GM21717 (cell line): ENCODE measurements at regions not wholly inside any gene's neighbourhood (a gene's known extent, or its start where the extent isn't known, plus 50 kb on each side); places are given as distances from the start of the nearest gene placed in this dataset.

ENCODE experiments used
- ATAC-seq: cut with Tn5 transposase; IDR thresholded peaks from one replicate; pipeline ENCODE4 v1.9.1; 2021; ENCODE audit warnings: mild to moderate bottlenecking, moderate library complexity; ENCODE audit not compliant: unreplicated experiment

DNA sequence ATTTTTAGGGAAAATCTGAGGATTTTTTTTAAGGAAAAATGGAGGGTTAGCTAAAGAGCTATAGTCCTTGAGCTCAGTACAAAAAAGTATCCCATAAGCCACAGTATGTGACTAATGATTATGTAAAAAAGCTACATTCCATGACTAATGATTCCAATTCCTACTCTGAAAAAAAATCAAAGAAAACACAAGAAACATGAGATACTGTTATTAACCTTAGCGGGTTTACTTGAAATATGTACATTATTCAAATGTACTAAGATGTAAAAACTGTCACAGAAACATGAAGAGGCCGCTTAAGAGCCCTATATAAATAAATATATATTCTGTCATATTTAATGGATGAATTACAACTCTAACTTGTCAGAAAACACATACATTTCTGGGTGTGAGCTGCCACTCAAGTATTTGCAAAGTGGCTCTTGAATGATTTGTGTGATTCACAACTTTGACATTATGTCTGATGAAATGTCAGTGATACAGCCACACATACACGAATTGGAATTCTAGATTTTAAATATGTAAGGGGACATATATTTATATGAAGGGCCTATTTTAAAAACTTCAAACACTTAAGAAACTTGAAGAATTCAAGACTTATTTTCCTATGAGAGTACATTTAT, 518.7 kb upstream of the SUCLG2 start:
- ATAC-seq: no peak

GRCh38 chr3:68172039-68172438, 517.6 kb upstream of the SUCLG2 start:
- no peak for ATAC-seq

- no peak for ATAC-seq
Observed at GRCh38 chr3:68163968-68164367, 509.6 kb upstream of the SUCLG2 start.

GRCh38 chr3:68163062-68163461, 508.6 kb upstream of the SUCLG2 start:
- no peak for ATAC-seq

- no peak for ATAC-seq
Observed at GRCh38 chr3:68162644-68163043, 508.2 kb upstream of the SUCLG2 start.

- no peak for ATAC-seq
Observed at GRCh38 chr3:68151359-68151758, 496.9 kb upstream of the SUCLG2 start.

- ATAC-seq: no peak
Observed at GRCh38 chr3:68148447-68148846, 494.0 kb upstream of the SUCLG2 start.

GRCh38 chr3:68142441-68142840, 488.0 kb upstream of the SUCLG2 start:
- no peak for ATAC-seq

- no peak for ATAC-seq
Observed at GRCh38 chr3:68139897-68140296, 485.5 kb upstream of the SUCLG2 start.

DNA sequence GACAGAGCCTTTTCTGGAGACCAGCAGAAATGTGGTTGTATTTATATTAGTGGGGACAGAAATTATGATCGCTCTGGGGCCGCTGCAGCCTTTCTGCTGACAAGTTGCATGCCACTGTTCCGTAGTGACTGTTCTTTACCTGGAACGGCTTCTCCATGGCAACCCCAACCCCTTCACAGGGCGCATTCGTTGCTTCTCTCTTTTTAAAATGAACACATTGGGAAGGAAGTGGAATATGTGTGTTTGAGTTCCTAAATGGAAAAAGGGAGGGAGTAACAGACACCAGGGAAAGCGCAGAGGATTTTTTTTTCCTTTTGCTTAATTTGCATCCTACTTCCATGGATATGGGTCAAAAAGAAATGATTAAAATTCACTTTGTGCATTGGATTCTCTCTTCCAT, 482.0 kb upstream of the SUCLG2 start:
- no peak for ATAC-seq

DNA sequence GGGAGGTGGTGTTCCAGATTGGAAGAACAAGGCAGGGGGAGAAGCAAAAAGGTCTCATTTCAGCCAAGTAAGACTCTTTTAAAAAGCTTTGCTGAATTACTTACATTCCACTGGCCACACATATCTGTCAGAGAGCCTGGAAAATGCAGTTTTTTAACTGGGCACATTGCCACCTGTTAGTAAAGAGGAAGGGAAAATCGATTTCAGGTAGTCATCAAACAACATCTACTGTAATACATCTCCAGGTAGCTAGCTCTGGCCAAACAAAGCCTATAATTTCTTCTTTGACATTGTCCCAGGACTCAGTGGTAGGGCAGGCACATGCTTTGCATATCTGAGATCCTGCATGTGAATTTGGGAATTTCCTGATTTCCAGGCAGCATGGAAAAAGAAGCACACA, 480.7 kb upstream of the SUCLG2 start:
- no peak for ATAC-seq

- no peak for ATAC-seq
Observed at GRCh38 chr3:68129065-68129464, 474.7 kb upstream of the SUCLG2 start.

DNA sequence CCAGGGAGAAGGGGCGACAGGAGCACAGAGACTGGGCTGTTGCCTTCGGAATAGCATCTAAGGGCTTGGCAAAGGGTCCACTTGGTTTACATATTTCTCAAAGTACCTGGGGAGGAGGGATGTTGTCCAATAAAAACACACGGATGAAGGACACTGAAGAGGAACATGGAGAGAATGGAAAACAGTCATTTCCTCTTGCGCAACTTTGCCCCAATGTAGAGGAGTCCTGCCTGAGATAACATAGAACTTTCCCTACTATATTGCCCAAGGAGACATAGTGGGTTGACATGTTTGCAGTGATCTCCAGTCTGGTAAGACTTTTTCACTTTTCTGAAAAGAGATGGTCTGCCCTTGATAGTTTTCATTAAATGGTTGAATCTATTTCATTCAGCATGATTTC, 468.8 kb upstream of the SUCLG2 start:
- ATAC-seq: no peak

- no peak for ATAC-seq
Observed at GRCh38 chr3:68121287-68121686, 466.9 kb upstream of the SUCLG2 start.

GRCh38 chr3:68116580-68116979, 462.2 kb upstream of the SUCLG2 start:
- no peak for ATAC-seq

DNA sequence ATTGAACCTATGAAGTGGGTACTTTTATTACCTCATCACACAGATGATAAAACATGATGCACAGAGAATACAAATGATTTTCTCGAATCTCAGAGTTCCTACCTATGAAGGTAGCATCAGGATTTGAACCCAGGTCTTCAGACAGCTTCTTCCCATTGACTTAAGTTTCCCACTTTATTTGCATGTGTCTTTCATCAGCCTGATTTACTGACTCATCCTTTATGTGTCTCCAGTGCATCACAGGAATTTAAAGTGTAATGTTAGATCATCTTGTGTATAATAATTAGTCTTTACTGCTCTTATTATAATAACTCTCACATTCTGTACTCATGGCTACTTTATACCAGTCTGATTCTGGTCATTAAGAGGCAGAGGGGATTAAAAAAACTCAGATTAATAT, 449.4 kb upstream of the SUCLG2 start:
- ATAC-seq: no peak

DNA sequence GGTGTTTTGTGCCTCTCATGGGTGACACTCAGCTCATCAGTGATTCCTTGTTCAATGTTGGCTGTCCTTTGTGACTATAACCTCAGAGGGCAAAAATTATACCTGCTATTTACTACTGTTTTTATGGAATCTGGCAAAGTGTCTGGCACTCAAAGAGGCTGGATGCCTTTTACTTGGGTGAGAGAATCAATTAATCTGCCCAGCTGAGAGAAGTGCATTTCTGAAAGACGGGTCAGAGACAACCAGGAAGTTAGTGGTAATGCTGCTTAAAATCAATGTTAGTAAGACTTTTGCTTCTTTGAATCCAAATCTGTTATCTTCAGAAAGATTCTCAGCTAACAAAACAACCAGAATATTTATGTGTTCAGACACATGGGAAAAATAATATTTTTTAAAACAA, 436.2 kb upstream of the SUCLG2 start:
- ATAC-seq: no peak

GRCh38 chr3:68089572-68090011, 435.2 kb upstream of the SUCLG2 start:
- no peak for ATAC-seq

GRCh38 chr3:68088636-68089035, 434.2 kb upstream of the SUCLG2 start:
- no peak for ATAC-seq

GRCh38 chr3:68088216-68088615, 433.8 kb upstream of the SUCLG2 start:
- ATAC-seq: no peak

DNA sequence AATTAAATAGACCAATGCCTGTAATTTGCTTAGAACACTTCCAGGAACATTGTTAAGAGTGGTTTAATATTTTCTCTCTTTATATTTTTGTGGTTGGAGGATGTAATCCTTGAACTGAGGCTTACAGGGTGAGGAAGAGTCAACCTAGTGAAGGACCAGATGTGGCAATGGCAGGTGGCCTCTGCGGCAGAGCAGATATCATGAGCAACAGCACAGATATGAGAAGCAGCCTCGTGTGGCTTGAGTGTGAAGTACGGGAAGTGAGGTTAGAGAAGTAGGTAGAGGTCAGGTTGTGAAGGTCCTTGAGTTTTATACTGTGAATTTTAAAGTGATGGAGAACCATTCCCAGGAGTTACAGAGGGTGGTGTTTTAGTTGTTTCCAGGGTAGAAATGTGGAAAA, 417.6 kb upstream of the SUCLG2 start:
- no peak for ATAC-seq

DNA sequence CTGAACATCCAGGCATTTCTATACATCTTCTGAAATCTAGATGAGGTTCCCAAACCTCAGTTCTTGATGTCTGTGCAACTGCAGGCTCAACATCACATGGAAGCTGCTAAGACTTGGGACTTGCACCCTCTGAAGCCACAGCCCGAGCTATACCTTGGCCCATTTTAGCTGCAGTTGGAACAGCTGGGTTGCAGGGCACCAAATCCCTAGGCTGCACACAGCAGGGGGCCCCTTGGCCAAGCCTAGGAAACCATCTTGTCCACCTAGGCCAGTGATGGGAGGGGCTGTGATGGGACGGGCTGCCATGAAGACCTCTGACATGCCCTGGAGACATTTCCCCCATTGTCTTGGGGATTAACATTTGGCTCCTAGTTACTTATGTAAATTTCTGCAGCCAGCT, 415.8 kb upstream of the SUCLG2 start:
- ATAC-seq: no peak

DNA sequence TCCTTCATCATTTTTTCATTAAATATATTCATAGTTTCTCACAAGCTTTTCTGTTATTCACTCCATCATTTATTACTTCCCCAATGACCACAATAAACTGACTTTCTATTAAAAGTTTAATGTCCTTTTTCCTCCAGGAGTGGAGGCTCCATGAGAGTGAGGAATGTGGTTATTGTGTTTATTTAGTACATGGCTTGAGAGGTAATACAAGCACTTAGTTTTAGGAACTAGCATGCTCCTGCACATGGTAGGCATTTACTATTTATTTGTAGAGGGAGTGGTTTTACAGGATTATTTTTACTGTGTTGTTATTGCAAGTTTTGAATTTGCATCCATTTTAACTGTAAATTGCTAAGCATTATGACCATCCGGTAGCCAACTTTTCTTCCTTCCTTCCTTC, 412.9 kb upstream of the SUCLG2 start:
- no peak for ATAC-seq
